ENCODE measurements at regions not wholly inside any gene's neighbourhood (a gene's known extent, or its start where the extent isn't known, plus 50 kb on each side); places are given as distances from the start of the nearest gene placed in this dataset.

DNA sequence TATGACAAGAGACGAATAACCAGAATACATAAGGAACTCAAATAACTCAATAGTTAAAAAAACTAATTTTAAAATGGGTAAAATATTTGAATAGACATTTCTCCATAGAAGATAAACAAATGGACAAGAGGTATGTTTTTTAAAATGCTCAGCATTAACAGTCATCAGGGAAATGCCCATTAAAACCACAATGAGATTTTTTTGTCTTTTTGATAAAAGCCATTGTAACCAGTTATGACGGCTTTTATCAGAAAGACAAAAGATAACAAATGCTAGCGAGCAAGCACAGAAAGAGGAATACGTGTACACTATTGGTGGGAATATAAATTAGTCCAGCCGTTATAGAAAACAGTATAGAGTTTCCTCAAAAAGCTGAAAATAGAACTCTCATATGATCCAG lies 388.2 kb upstream of the INTU start:
- no peak for TF ChIP-seq POLR2A (IDR thresholded peaks at IDR 0.05)
- TF ChIP-seq, protein P1, sequence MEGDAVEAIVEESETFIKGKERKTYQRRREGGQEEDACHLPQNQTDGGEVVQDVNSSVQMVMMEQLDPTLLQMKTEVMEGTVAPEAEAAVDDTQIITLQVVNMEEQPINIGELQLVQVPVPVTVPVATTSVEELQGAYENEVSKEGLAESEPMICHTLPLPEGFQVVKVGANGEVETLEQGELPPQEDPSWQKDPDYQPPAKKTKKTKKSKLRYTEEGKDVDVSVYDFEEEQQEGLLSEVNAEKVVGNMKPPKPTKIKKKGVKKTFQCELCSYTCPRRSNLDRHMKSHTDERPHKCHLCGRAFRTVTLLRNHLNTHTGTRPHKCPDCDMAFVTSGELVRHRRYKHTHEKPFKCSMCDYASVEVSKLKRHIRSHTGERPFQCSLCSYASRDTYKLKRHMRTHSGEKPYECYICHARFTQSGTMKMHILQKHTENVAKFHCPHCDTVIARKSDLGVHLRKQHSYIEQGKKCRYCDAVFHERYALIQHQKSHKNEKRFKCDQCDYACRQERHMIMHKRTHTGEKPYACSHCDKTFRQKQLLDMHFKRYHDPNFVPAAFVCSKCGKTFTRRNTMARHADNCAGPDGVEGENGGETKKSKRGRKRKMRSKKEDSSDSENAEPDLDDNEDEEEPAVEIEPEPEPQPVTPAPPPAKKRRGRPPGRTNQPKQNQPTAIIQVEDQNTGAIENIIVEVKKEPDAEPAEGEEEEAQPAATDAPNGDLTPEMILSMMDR (IDR thresholded peaks at IDR 0.05) = no peak

All from suprapubic skin (tissue), 3 donors.